ENCODE measurements at regions not wholly inside any gene's neighbourhood (a gene's known extent, or its start where the extent isn't known, plus 50 kb on each side); places are given as distances from the start of the nearest gene placed in this dataset.

- no peak for TF ChIP-seq CEBPB (IDR thresholded peaks at IDR 0.05; ENCODE audit: low read depth, low read length)
- no peak for TF ChIP-seq POLR2AphosphoS5 (IDR thresholded peaks at IDR 0.05; ENCODE audit: low read depth, low read length)
- no peak for TF ChIP-seq CTCF (IDR thresholded peaks at IDR 0.05; ENCODE audit: control extremely low read depth in 1 of 3, insufficient read depth in 1 of 3, low read depth in 1 of 3, low read length in 3 of 3)
- TF ChIP-seq JUND (IDR thresholded peaks at IDR 0.05; ENCODE audit: low read length) = no peak
Observed at GRCh38 chr6:126204598-126204997, 135.3 kb upstream of the CENPW start.

All from H1 (cell line).